ENCODE measurements at regions not wholly inside any gene's neighbourhood (a gene's known extent, or its start where the extent isn't known, plus 50 kb on each side); places are given as distances from the start of the nearest gene placed in this dataset.

GRCh38 chr2:180579388-180579787 is 401.0 kb upstream of the UBE2E3 start:
- H3K4me1 Mint-ChIP-seq (ENCODE audit: low read depth): no peaks in the 10 kb centered on the region
- no peaks in the 10 kb centered on the region for H3K36me3 Mint-ChIP-seq (ENCODE audit: insufficient read depth)
- TF ChIP-seq CTCF (IDR thresholded peaks at IDR 0.05; ENCODE audit: unreplicated experiment): no peak
- no peak for DNase-seq (ENCODE audit: low spot score, unreplicated experiment)
- H3K27ac Mint-ChIP-seq: no peak overlapping the region
- no peaks in the 10 kb centered on the region for H3K27me3 Mint-ChIP-seq
- peaks cover 2% of the 10 kb centered on the region for H3K9me3 Mint-ChIP-seq (ENCODE audit: low read depth)
- H3K4me3 Mint-ChIP-seq (ENCODE audit: low read depth): no peak overlapping the region

GRCh38 chr2:180578441-180578840 is 402.0 kb upstream of the UBE2E3 start:
- no peak for DNase-seq (ENCODE audit: low spot score, unreplicated experiment)
- no peak for TF ChIP-seq CTCF (IDR thresholded peaks at IDR 0.05; ENCODE audit: unreplicated experiment)
- no peak overlapping the region for H3K4me3 Mint-ChIP-seq (ENCODE audit: low read depth)
- H3K9me3 Mint-ChIP-seq (ENCODE audit: low read depth): peaks cover 2% of the 10 kb centered on the region
- no peaks in the 10 kb centered on the region for H3K27me3 Mint-ChIP-seq
- H3K36me3 Mint-ChIP-seq (ENCODE audit: insufficient read depth): no peaks in the 10 kb centered on the region
- H3K4me1 Mint-ChIP-seq (ENCODE audit: low read depth): no peaks in the 10 kb centered on the region
- no peak overlapping the region for H3K27ac Mint-ChIP-seq

GRCh38 chr2:180577567-180577966 is 402.8 kb upstream of the UBE2E3 start:
- H3K36me3 Mint-ChIP-seq (ENCODE audit: insufficient read depth): no peaks in the 10 kb centered on the region
- H3K4me3 Mint-ChIP-seq (ENCODE audit: low read depth): no peak overlapping the region
- no peak overlapping the region for H3K27ac Mint-ChIP-seq
- peaks cover 2% of the 10 kb centered on the region for H3K9me3 Mint-ChIP-seq (ENCODE audit: low read depth)
- no peak for TF ChIP-seq CTCF (IDR thresholded peaks at IDR 0.05; ENCODE audit: unreplicated experiment)
- no peaks in the 10 kb centered on the region for H3K27me3 Mint-ChIP-seq
- H3K4me1 Mint-ChIP-seq (ENCODE audit: low read depth): no peaks in the 10 kb centered on the region
- DNase-seq (ENCODE audit: low spot score, unreplicated experiment): no peak

GRCh38 chr2:180573951-180574350 is 406.5 kb upstream of the UBE2E3 start:
- no peak overlapping the region for H3K27ac Mint-ChIP-seq
- peaks cover 2% of the 10 kb centered on the region for H3K9me3 Mint-ChIP-seq (ENCODE audit: low read depth)
- H3K27me3 Mint-ChIP-seq: no peaks in the 10 kb centered on the region
- H3K4me3 Mint-ChIP-seq (ENCODE audit: low read depth): no peak overlapping the region
- H3K4me1 Mint-ChIP-seq (ENCODE audit: low read depth): peaks cover 7% of the 10 kb centered on the region
- TF ChIP-seq CTCF (IDR thresholded peaks at IDR 0.05; ENCODE audit: unreplicated experiment): no peak
- no peaks in the 10 kb centered on the region for H3K36me3 Mint-ChIP-seq (ENCODE audit: insufficient read depth)
- DNase-seq (ENCODE audit: low spot score, unreplicated experiment): no peak

- TF ChIP-seq CTCF (IDR thresholded peaks at IDR 0.05; ENCODE audit: unreplicated experiment): no peak
- no peaks in the 10 kb centered on the region for H3K27me3 Mint-ChIP-seq
- no peak overlapping the region for H3K4me3 Mint-ChIP-seq (ENCODE audit: low read depth)
- H3K4me1 Mint-ChIP-seq (ENCODE audit: low read depth): peaks cover 7% of the 10 kb centered on the region
- no peaks in the 10 kb centered on the region for H3K36me3 Mint-ChIP-seq (ENCODE audit: insufficient read depth)
- DNase-seq (ENCODE audit: low spot score, unreplicated experiment): no peak
- H3K27ac Mint-ChIP-seq: no peak overlapping the region
- peaks cover 2% of the 10 kb centered on the region for H3K9me3 Mint-ChIP-seq (ENCODE audit: low read depth)
Measured at GRCh38 chr2:180572346-180572745, 408.1 kb upstream of the UBE2E3 start.

Measured in progenitor cell of endocrine pancreas (in vitro differentiated cells).